ENCODE measurements at regions not wholly inside any gene's neighbourhood (a gene's known extent, or its start where the extent isn't known, plus 50 kb on each side); places are given as distances from the start of the nearest gene placed in this dataset.
"Not testable (repeated sequence)": the region's sequence is repeated elsewhere in the genome, so short reads cannot be mapped to it uniquely, and the experiment has no call there.

DNA sequence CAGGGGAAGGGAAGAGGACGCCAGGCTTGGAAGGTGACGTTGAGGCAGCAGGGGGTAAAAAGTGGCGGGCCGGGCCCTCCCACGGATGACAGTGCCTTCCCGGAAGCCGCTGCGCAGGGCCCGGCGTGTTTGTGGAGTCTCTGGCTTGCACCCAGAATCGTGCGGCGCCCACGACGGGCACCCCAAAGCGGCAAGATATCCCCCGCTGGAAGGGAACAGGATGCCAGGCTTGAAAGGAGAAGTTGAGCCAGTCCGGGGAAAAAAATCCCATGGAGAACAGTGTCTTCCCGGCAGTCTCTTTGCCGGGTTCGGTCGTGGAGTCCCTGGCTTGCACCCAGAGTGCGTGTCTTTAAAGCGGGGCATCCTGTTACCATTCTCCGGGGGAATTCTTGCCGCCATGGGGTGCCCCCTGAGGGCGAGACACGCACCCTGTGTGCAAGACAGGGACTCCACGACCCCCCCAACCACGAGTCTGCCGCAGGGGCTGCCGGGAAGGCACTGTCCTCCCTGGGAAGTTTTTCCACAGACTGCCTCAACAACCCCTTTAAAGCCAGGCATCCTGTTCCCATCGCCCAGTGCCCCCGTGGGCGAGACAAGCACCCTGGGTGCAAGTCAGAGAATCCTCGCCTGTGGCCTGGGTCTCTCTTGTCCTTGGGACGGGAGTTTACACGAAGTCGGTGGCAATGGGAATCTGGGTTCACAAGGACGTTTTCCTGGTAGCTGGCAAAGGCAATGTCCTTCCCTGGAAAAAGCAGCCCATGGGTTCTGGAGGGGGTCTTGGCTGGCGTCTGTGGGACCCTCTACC lies 156.1 kb upstream of the ALG10B start:
- FAIRE-seq: no peak

DNA sequence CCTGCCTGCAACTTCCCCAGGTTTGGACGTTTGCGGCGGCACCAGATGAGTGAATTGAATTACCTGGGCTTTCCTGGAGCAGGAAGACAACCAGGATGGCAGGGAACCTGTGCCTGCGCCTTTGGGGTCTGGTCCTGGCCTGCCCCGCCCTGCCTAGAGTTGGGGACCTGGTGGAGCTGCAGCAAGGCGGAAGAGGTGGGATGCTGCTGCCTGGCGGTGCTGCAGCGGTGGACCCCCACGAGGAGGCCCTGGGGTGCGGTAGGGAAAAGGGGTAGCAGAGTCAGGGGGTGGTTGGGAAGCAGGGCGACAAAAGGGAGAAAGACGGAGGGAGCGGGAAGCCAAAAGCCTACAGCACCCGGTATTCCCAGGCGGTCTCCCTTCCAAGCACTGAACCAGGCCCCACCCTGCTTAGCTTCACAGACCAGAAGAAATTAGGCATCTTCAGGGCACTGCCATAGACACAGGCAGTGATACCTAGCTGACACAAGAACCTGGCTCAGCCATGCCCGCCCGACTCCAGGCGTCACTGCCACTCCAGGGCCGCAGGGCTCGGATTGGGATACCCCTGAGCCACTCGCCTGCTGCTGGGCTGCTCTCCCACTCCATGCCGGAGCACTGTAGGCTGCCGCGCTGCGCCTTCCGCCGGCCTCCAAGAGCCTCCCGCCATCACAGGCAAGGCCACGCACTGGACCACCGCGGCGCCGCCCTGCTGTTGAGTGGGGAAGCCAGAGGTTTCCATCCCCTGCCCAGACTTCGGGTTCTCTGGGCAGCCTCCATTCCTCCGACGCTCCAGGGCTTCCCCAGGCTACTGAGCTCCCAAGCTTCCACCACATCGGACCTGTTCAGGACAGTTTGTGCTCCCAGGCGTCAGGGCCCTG lies 155.2 kb upstream of the ALG10B start:
- no peak for FAIRE-seq

DNA sequence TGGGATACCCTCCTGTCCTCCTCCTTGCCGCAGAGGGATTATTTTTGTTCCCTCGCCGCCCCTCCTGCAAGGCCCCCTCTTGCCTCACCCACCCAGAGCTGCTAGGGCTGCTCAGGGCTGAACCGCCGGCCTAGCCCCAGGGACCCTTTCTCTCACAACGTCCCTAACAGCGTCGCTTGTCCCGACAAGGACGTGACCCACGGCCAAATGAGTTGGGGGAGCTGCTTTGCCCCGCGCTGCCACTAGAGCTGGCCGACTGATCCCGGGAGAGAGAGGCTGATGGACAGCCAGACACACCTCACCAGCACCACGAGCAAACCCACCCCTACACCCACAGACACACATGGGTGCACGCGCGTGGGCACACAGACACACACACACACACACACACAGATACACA lies 154.6 kb upstream of the ALG10B start:
- FAIRE-seq: no peak

DNA sequence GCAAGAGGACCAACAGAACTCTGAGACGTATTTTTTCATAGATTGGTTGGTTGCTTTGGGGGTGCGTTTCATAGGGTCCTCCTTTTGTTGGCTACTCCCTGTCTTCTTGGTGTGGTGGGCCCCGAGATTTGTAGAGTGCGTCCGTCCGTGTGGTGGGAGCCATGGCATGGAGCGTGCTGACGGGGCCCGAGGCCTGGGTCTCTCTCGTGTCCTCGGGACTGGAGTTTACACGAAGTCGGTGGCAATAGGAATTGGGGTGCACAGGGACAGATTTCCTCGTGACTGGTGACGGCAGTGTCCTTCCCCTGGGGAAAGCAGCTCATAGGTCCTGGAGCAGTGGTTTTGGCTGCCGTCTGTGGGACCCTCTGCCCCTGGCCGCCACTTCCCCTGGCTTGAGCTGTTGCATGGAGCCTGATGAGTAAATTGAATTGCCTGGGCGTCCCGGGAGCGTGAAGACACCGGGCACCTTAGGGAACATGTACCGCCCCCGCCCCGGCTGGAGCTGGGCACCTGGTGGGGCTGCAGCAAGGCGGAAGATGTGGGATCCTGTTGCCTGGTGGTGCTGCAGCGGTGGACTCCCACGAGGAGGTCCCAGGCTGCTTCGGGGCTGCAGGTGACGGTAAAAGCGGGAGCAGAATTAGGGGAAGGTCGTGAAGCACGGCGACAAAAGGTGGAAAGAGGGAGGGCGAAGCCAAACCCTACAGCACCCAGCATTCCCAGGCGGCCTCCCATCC lies 153.7 kb upstream of the ALG10B start:
- no peak for FAIRE-seq

DNA sequence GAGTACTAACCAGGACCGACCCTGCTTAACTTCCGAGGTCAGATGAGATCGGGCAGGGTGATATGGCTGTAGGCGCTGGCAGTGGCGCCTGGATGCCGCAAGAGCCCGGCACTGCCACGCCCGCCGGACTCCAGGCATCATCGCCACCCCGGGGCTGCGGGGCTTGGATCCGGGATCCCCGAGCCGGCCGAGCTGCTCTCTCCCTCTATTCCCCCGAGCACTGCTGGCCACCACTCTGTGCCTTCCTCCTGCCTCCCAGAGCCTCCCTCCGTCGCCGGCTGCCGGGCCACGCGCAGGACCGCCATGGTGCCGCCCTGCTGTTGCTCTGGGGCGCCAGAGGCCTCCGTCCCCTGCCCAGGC lies 153.2 kb upstream of the ALG10B start:
- no peak for FAIRE-seq

DNA sequence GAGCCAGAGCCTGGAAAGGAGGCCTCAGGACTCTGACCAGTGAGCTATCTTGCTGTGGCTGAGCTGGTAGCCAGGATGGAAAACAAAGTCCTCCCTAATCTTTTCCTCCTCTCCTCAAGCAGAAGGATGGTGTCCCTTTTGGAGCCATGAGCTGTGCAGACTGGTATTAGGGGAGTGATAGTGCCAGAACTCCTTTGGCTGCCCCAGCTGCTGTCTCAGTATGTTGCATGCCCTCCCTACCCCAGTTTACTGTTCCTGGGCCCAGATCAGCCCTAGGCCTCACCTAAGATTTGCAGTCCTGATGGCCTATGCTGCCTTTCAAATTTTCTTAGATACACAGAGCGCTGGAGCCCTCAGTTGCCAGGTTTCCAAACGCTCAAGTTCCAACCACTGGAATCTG lies 150.3 kb upstream of the ALG10B start:
- no peak for FAIRE-seq

DNA sequence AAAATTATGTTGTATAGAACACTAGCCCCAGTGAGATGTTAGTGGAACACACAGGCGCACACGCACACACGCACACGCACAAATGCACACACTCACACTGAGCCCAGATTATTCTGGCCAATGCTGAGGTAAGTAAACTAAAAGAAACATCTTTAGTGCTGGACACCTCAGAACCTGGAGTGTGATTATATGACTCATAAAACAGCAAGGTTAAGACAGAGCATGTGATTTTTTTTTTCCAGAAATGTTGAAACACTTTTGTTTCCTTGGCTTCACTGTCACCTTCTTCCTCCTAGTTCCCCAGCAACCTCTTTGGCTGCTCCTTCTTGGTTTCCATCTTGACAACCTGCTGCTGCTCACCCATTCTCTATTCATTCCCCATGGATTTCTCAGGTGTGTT lies 141.0 kb upstream of the ALG10B start:
- no peak for FAIRE-seq

DNA sequence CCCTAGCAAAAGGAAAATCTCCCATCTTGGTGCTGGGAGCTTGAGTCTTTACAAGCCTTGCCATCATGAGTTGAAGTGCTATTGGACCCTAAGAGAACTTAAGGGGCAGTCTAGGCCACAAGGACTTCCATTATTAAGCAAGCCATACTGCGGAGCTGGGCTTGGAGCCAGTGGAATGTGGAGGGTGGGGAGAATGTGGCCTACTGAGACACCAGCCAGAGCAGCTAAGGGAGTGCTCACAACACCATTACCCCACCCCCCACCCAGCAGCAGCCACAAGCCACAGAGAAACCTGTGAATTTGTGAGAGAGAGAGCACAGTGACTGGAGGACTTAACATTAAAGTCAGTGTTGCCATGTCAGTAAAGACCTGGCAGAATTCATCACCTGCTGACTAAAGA lies 133.0 kb upstream of the ALG10B start:
- not testable (repeated sequence) for FAIRE-seq

DNA sequence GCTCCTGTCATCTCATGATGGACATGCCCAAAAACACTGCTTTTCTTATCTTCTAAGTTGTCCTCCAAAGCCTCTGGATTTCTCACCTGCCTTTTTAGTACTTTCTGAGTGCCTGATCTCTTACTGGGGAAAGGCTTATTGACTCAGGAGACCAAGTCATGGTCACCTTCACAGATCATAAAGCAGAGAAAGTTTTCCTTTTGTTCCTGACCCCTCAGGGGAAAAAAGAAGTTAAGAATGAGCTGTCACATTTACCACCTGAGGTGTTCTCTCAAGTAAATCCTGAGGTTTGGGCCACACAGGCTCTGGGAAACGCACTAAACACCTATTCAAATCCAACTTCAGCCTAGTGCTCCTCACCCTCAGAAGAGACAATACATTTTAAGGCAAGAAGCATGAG lies 119.3 kb upstream of the ALG10B start:
- not testable (repeated sequence) for FAIRE-seq

DNA sequence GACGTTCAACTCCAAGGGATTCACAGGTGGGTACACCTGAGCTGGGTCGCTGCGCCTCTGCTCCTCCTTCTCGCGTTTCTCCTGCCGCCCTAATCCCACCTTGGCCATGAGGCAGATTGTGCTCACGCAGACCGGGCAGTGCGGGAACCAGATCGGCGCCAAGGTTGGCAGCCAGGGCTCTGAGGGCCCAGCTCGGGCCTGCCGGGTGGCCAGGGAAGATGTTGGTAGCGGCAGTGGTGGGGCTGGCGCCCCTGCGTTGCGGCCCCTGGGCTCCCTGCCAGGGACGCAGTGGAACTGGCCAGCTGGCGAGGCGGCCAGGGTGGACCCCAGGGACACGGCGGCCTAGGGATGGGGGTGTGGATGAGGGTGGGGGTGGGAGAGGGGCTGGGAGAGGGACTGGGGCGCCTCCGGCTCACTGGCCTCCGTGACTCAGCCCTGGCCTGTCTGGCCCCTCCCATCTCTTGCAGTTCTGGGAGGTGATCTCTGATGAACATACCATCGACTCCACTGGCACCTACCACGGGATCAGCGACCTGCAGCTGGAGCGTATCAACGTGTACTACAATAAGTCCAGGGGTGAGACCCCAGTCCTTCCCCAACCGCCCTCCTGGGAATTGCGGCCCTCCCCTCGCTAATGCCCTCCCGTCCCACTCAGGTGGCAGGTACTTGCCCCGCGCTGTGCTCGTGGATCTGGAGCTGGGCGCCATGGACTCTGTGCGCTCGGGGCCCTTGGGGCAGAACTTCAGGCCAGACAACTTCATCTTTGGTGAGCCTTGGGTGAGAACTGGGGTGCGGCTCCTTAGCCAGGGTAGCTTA lies 114.9 kb upstream of the ALG10B start:
- no peak for FAIRE-seq

DNA sequence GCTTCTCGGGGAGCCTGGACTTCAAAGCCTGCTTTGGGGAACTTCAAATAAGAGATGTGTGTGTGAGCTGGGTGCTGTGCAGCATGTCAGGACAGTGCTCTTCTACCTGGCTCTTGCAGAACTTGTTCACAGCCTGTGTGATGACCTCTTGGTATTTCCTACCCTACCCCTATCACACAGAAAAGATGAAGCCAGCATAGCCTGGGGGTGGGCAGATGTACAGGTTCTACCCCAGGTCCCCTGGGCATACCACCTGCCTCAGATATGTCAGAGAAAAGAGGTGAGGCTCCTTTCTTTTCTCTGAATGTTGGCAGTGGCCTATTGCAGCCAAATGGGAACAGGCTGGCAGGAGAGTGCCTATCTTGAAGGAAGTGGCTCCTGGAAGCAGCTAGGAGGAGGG lies 111.7 kb upstream of the ALG10B start:
- no peak for FAIRE-seq

DNA sequence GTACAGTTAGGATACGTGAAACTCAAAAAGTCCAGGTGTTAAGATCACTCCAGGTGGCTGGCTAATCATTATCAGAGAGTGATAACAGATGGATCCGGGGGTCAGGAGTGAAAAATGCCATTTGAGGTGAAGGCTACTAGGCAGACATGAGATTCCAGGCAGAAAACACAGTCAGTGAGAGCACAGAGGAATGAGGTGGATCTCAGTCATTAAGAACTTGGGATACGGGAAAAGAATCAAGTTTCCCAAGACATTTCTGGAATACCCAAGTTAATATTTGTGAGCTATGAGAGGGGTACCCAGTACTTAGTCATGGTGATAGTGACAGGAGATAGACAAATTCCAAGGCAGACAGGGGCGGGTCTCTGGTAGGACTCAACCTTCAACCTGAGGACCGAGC lies 94.6 kb upstream of the ALG10B start:
- no peak for FAIRE-seq

DNA sequence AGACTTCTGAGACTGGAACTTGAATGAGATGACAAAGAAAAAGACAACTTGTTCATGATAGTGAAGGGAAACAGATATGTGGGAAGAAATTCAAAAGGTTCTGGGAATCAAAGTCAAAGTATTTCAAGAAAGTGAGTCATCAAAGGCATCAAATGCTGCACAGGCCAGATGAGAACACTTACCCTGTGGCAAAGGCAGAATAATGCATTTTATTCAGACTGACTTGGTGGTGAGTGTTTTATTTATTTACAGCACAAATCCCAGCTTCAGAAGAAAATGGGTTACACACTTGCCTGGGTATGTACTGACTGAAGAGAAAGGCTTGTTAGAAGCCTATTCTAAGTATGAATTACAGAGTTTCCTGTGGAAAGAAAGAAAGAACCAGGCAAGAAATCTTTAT lies 78.2 kb upstream of the ALG10B start:
- not testable (repeated sequence) for FAIRE-seq

DNA sequence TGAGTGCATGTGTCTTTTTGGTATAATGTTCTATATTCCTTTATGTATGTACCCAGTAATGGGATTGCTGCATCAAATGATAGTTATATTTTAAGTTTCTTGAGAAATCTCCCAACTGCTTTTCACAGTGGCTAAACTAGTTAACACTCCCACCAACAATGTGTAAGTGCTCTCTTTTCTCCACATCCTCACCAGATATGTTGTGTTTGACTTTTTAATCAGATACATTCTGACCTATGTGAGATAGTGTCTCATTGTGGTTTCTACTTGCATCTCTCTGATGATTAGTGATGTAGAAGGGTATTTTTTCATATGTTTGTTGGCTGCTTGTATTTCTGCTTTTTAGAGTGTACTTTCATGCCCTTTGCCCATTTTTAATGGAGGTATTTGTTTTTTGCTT lies 62.8 kb upstream of the ALG10B start:
- FAIRE-seq: no peak

DNA sequence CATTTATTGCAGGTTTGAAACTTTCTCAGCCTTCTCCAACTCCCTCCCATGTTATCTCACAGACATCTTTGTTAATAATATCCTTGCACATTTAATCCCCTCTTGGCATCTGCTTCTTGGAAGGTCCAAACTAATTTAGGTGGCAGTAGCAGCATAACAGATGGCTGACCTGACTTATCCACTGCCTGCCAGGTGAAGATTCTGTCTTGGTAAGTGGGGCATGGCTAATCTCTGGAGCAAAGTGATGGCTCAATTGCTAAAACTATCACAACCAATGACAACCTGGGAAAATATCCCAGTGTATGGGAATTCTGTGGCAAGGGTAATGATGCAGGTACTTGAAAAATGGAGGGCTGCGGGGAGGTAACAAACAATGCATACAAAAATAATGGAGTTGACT lies 58.2 kb upstream of the ALG10B start:
- FAIRE-seq: no peak
